Activated CD8-positive, alpha-beta T cell treated with anti-CD3 and anti-CD28 coated beads for 36 hours (primary cell): ENCODE measurements at regions not wholly inside any gene's neighbourhood (a gene's known extent, or its start where the extent isn't known, plus 50 kb on each side); places are given as distances from the start of the nearest gene placed in this dataset.

Experiments used
- ATAC-seq: fragments of 200-7000 bp; cut with Tn5 transposase; one replicate; pipeline ENCODE4 v1.10.0; 2021; ENCODE audit warnings: mild to moderate bottlenecking, moderate library complexity
- CTCF ChIA-PET: fragments of 350-600 bp; sonication (Branson Sonifier 250); formaldehyde crosslinking; loops from one replicate; lab custom pipeline; 2021; ENCODE audit warnings: antibody characterized with exemption; lab: Charles Lee
- POLR2A ChIA-PET: fragments of 350-600 bp; sonication (Branson Sonifier 250); formaldehyde crosslinking; loops from one replicate; lab custom pipeline; 2021; ENCODE audit warnings: antibody characterized with exemption; lab: Charles Lee
- DNase-seq: peaks from one replicate; pipeline ENCODE4 v3.0.0-alpha.2; 2020
- H3K27ac Mint-ChIP-seq: one replicate; pipeline ENCODE4 v1.8.0; 2021; ENCODE audit warnings: mild to moderate bottlenecking, mixed read lengths
- H3K27me3 Mint-ChIP-seq: one replicate; pipeline ENCODE4 v1.8.0; 2021; ENCODE audit warnings: mixed read lengths
- H3K36me3 Mint-ChIP-seq: one replicate; pipeline ENCODE4 v1.8.0; 2021; ENCODE audit warnings: low read depth, mixed read lengths
- H3K4me1 Mint-ChIP-seq: one replicate; pipeline ENCODE4 v1.8.0; 2021; ENCODE audit warnings: low read depth, mixed read lengths
- H3K4me3 Mint-ChIP-seq: one replicate; pipeline ENCODE4 v1.8.0; 2021; ENCODE audit warnings: mild to moderate bottlenecking, moderate library complexity, mixed read lengths
- H3K9me3 Mint-ChIP-seq: one replicate; pipeline ENCODE4 v1.8.0; 2021; ENCODE audit warnings: mixed read lengths
- CTCF ChIP-seq: fragments of 200-600 bp; IDR thresholded peaks from one replicate; pipeline ENCODE4 v1.8.0; 2022; ENCODE audit warnings: antibody characterized with exemption, mild to moderate bottlenecking
- intact Hi-C: fragments of 100-400 bp; cut with micrococcal nuclease; formaldehyde crosslinking; loops from one replicate; pipeline ENCODE4 v1.10.0; 2022

- no peak overlapping the region for H3K27ac Mint-ChIP-seq
- CTCF ChIA-PET, result no interaction called here
Measured at GRCh38 chr14:97846156-97846555, 1049.0 kb downstream of the VRK1 start.

GRCh38 chr14:97848317-97848980 lies 1051.3 kb downstream of the VRK1 start:
- H3K4me1 Mint-ChIP-seq, result no peaks in the 10 kb centered on the region
- no peaks in the 10 kb centered on the region for H3K9me3 Mint-ChIP-seq
- no peak for TF ChIP-seq CTCF
- CTCF ChIA-PET, result interaction anchor here (0.5 to 1.3 kb wide), 2 partner anchors 16 to 153 kb away, joined by 3 read pairs; no protein-coding TSS in a partner anchor
- ATAC-seq (no peak), DNase-seq (no peak)
- POLR2A ChIA-PET, result no interaction called here
- H3K36me3 Mint-ChIP-seq, result no peaks in the 10 kb centered on the region
- H3K27ac Mint-ChIP-seq, result no peak overlapping the region
- intact Hi-C loops, result no loop called here
- no peaks in the 10 kb centered on the region for H3K27me3 Mint-ChIP-seq
- no peak overlapping the region for H3K4me3 Mint-ChIP-seq

More at GRCh38 chr14:97846156-97846555, 1049.0 kb downstream of the VRK1 start:
- no peaks in the 10 kb centered on the region for H3K9me3 Mint-ChIP-seq
- no peak overlapping the region for H3K4me3 Mint-ChIP-seq
- DNase-seq, result peak; percentile 5
- no peaks in the 10 kb centered on the region for H3K27me3 Mint-ChIP-seq
- ATAC-seq, result peak; percentile 34
- H3K36me3 Mint-ChIP-seq, result no peaks in the 10 kb centered on the region
- no peak for TF ChIP-seq CTCF
- intact Hi-C loops, result no loop called here
- POLR2A ChIA-PET, result no interaction called here
- peaks cover 5% of the 10 kb centered on the region for H3K4me1 Mint-ChIP-seq

- TF ChIP-seq CTCF, result no peak
- DNase-seq (no peak), ATAC-seq (no peak)
- Mint-ChIP-seq H3K27me3 (no peaks in the 10 kb centered on the region), H3K4me1 (no peaks in the 10 kb centered on the region), H3K36me3 (no peaks in the 10 kb centered on the region), H3K4me3 (no peak overlapping the region), H3K9me3 (no peaks in the 10 kb centered on the region), H3K27ac (no peak overlapping the region)
- ChIA-PET CTCF (no interaction called here), POLR2A (no interaction called here)
- intact Hi-C loops, result no loop called here
Measured at GRCh38 chr14:97850466-97850865, 1053.3 kb downstream of the VRK1 start.

GRCh38 chr14:97850886-97851285 lies 1053.7 kb downstream of the VRK1 start:
- intact Hi-C loops, result no loop called here
- Mint-ChIP-seq H3K9me3 (no peaks in the 10 kb centered on the region), H3K36me3 (no peaks in the 10 kb centered on the region), H3K4me3 (no peak overlapping the region), H3K4me1 (no peaks in the 10 kb centered on the region), H3K27ac (no peak overlapping the region), H3K27me3 (no peaks in the 10 kb centered on the region)
- ATAC-seq, result no peak
- TF ChIP-seq CTCF, result no peak
- no peak for DNase-seq
- ChIA-PET POLR2A (no interaction called here), CTCF (no interaction called here)

GRCh38 chr14:97851428-97851995 lies 1054.3 kb downstream of the VRK1 start:
- Mint-ChIP-seq H3K27me3 (no peaks in the 10 kb centered on the region), H3K27ac (no peak overlapping the region), H3K4me3 (no peak overlapping the region), H3K4me1 (no peaks in the 10 kb centered on the region), H3K36me3 (no peaks in the 10 kb centered on the region), H3K9me3 (no peaks in the 10 kb centered on the region)
- intact Hi-C loops, result no loop called here
- DNase-seq (no peak), ATAC-seq (no peak)
- ChIA-PET POLR2A (no interaction called here), CTCF (no interaction called here)
- TF ChIP-seq CTCF, result no peak
